ENCODE measurements at regions not wholly inside any gene's neighbourhood (a gene's known extent, or its start where the extent isn't known, plus 50 kb on each side); places are given as distances from the start of the nearest gene placed in this dataset.

- TF ChIP-seq CTCF (IDR thresholded peaks at IDR 0.05 in 8 of 11, conservative IDR thresholded peaks at IDR 0.05 in 3 of 11), result no peak
- TF ChIP-seq POLR2AphosphoS5 (IDR thresholded peaks at IDR 0.05), result no peak
Measured at GRCh38 chr5:164065266-164065665, 559.8 kb downstream of the MAT2B start.
